PC-3 (cell line): ENCODE measurements at regions not wholly inside any gene's neighbourhood (a gene's known extent, or its start where the extent isn't known, plus 50 kb on each side); places are given as distances from the start of the nearest gene placed in this dataset.

Experiments
- ATAC-seq: fragments of 200-7000 bp; cut with Tn5 transposase; 2 replicates; pipeline ENCODE4 v1.9.1; 2020; ENCODE audit warnings: mild to moderate bottlenecking, moderate library complexity
- BruUV-seq: library from RNA; stranded (reverse); fragments of 400-500 nt; replicated peaks from 2 replicates; lab custom pipeline; 2021; lab: Mats Ljungman, UMichigan
- CTCF ChIA-PET: fragments of 300-600 bp; sonication (Branson Sonifier 250); formaldehyde crosslinking; loops from one replicate; lab custom pipeline; 2022; ENCODE audit warnings: antibody characterized with exemption; lab: Charles Lee
- POLR2A ChIA-PET: fragments of 300-600 bp; sonication (Branson Sonifier 250); formaldehyde crosslinking; loops from one replicate; lab custom pipeline; 2022; ENCODE audit warnings: antibody characterized with exemption; ENCODE audit not compliant: unreplicated experiment; lab: Charles Lee
- DNase-seq: peaks from one replicate; pipeline ENCODE4 v3.0.0-alpha.2; 2015
- H2AFZ ChIP-seq: fragments of 300-600 bp; sonication (generic); 2 replicates; pipeline ENCODE4 v1.6.0; 2016; ENCODE audit warnings: antibody characterized with exemption, low read length
- H3F3A ChIP-seq: fragments of 300-600 bp; sonication (generic); one replicate; pipeline ENCODE4 v1.6.0; 2017; ENCODE audit warnings: antibody characterized with exemption, low read length, control low read depth, mild to moderate bottlenecking; ENCODE audit not compliant: unreplicated experiment
- H3K27ac ChIP-seq: fragments of 300-600 bp; sonication (generic); 2 replicates; pipeline ENCODE4 v1.5.1; 2016; ENCODE audit warnings: mild to moderate bottlenecking, low read length
- H3K27me3 ChIP-seq: fragments of 300-600 bp; sonication (generic); 2 replicates; pipeline ENCODE4 v1.6.1; 2016; ENCODE audit warnings: low read length, mixed read lengths
- H3K36me3 ChIP-seq: fragments of 300-600 bp; sonication (generic); 2 replicates; pipeline ENCODE4 v1.6.1; 2016; ENCODE audit warnings: low read depth, mixed run types, low read length, mixed read lengths
- H3K4me1 ChIP-seq: fragments of 300-600 bp; sonication (generic); 2 replicates; pipeline ENCODE4 v1.5.1; 2016; ENCODE audit warnings: low read length; ENCODE audit not compliant: insufficient read depth
- H3K4me2 ChIP-seq: fragments of 300-600 bp; sonication (generic); 2 replicates; pipeline ENCODE4 v1.6.0; 2016; ENCODE audit warnings: low read length
- H3K4me3 ChIP-seq: fragments of 300-600 bp; sonication (generic); 2 replicates; pipeline ENCODE4 v1.5.1; 2016; ENCODE audit warnings: mild to moderate bottlenecking, low read length, mixed read lengths
- H3K79me2 ChIP-seq: fragments of 300-600 bp; sonication (generic); 2 replicates; pipeline ENCODE4 v1.6.1; 2017; ENCODE audit warnings: low read length, mixed read lengths
- H3K9ac ChIP-seq: fragments of 300-600 bp; sonication (generic); 2 replicates; pipeline ENCODE4 v1.6.0; 2016; ENCODE audit warnings: mild to moderate bottlenecking, low read length
- H3K9me2 ChIP-seq: fragments of 300-600 bp; sonication (generic); replicated peaks from 2 replicates; pipeline ENCODE4 v1.6.1; 2016; ENCODE audit warnings: mixed run types, low read length, mixed read lengths
- H3K9me3 ChIP-seq: fragments of 300-600 bp; sonication (generic); 2 replicates; pipeline ENCODE4 v1.6.1; 2016; ENCODE audit warnings: low read length, mixed read lengths
- H4K20me1 ChIP-seq: fragments of 300-600 bp; sonication (generic); 2 replicates; pipeline ENCODE4 v1.6.1; 2016; ENCODE audit warnings: low read length, mixed read lengths
- CTCF ChIP-seq: fragments of 300-600 bp; sonication (generic); conservative IDR thresholded peaks from 2 replicates; pipeline ENCODE4 v1.5.1; 2017; ENCODE audit warnings: antibody characterized with exemption, low read depth, mild to moderate bottlenecking, low read length
- EZH2 ChIP-seq: fragments of 300-600 bp; sonication (generic); IDR thresholded peaks from one replicate; pipeline ENCODE4 v1.6.1; 2017; ENCODE audit warnings: antibody characterized with exemption, mild to moderate bottlenecking, low read length; ENCODE audit not compliant: unreplicated experiment
- EZH2phosphoT487 ChIP-seq: fragments of 300-600 bp; sonication (generic); IDR thresholded peaks from 2 replicates; pipeline ENCODE4 v1.6.1; 2018; ENCODE audit warnings: mild to moderate bottlenecking, antibody characterized with exemption, low read length, borderline replicate concordance
- intact Hi-C: fragments of 100-400 bp; cut with micrococcal nuclease; formaldehyde crosslinking; loops from 2 replicates; pipeline ENCODE4 v1.9.0; 2023

DNA sequence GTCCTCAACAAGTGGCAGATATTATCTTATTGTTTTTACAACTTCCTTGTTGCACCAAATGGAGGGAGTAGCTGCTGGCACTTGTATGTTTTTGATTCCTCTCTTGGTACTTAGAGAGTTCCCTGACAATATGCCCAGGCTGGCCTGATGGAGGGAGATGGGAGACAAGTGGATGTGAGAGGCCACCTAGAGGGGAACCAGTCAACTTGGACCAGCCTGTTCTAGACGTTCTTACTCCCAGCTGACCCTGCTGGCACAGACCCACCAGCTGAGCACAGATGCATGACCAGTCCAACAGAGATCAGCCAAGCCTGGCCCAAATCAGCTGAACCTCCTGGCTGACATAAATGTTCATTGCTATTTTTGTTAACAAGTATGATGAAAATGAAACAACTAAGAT, 60.9 kb upstream of the GDNF start:
- Histone ChIP-seq H2AFZ (no peak overlapping the region), H3K4me2 (no peak overlapping the region), H3K9me3 (no peaks in the 10 kb centered on the region), H3K9ac (no peak overlapping the region), H3K4me1 (no peaks in the 10 kb centered on the region), H3K27me3 (peaks cover 3% of the 10 kb centered on the region; the same call in 1 of the 2 replicates), H3F3A (no peaks in the 10 kb centered on the region), H3K27ac (no peak overlapping the region), H3K9me2 (no peaks in the 10 kb centered on the region), H3K79me2 (no peaks in the 10 kb centered on the region), H3K36me3 (no peaks in the 10 kb centered on the region), H4K20me1 (no peaks in the 10 kb centered on the region), H3K4me3 (no peak overlapping the region)
- BruUV-seq = no TSS peak
- ChIA-PET CTCF (no interaction called here), POLR2A (no interaction called here)
- peak; percentile 54 for DNase-seq
- TF ChIP-seq EZH2phosphoT487 = no peak
- TF ChIP-seq EZH2 = no peak
- peak; percentile 51 for TF ChIP-seq CTCF
- peak; percentile 76 for ATAC-seq
- intact Hi-C loops = loop anchor here (2.0 kb wide), 1 partner anchor 488 kb away; no protein-coding TSS in a partner anchor

DNA sequence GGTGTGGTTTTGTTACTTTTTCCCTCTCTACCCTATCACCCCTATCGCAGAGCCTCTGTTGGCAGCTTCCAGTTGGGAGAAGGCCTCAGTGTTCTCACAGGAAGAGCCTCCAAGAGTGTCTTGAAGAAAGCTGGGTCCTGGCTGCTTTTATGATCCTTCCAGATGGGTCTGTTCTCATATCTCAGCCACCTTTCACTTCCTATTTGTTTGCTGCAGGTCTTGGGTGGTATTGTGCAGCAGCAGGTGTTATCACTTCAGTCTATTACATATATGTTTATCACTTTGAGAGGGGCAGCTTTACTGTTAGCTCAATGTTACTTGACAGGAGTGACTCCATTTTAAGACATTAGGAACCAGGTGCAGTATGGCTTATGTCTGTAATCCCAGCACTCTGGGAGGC, 59.2 kb upstream of the GDNF start:
- TF ChIP-seq EZH2 (no peak), CTCF (no peak), EZH2phosphoT487 (no peak)
- Histone ChIP-seq H3K79me2 (no peaks in the 10 kb centered on the region), H3K4me3 (no peak overlapping the region), H3K4me2 (no peak overlapping the region), H3K27me3 (peaks cover 3% of the 10 kb centered on the region; the same call in 1 of the 2 replicates), H3F3A (no peaks in the 10 kb centered on the region), H4K20me1 (no peaks in the 10 kb centered on the region), H3K4me1 (no peaks in the 10 kb centered on the region), H3K9me3 (no peaks in the 10 kb centered on the region), H3K9ac (no peak overlapping the region), H3K36me3 (no peaks in the 10 kb centered on the region), H3K9me2 (no peaks in the 10 kb centered on the region), H2AFZ (no peak overlapping the region), H3K27ac (no peak overlapping the region)
- ATAC-seq (no peak), DNase-seq (no peak)
- BruUV-seq = no TSS peak
- ChIA-PET CTCF (no interaction called here), POLR2A (no interaction called here)
- intact Hi-C loops = no loop called here

DNA sequence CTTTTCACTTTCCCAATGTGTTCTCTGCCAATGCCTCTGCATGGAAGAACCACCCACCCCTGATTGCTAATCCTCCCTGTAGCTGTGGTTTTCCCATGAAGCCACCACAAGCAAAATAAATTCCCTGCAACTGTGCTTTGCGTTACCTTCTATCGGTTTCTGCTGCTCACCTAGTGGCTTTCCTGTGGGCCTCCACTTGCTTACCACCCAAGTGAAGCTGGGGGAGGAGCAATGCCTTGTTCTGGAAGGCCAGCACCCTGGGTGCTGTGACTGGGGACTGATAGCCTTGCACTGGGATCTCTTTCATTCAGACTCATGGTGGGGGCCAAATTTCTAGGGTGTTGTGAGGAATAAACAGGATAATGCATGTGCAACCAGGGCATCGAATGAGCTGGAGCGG, 56.3 kb upstream of the GDNF start:
- Histone ChIP-seq H3K9me2 (no peaks in the 10 kb centered on the region), H3K36me3 (no peaks in the 10 kb centered on the region), H3K79me2 (no peaks in the 10 kb centered on the region), H3K4me2 (no peak overlapping the region), H3K27ac (no peak overlapping the region), H3K4me3 (no peak overlapping the region), H4K20me1 (no peaks in the 10 kb centered on the region), H3F3A (no peaks in the 10 kb centered on the region), H3K9me3 (no peaks in the 10 kb centered on the region), H3K9ac (no peak overlapping the region), H3K4me1 (no peaks in the 10 kb centered on the region), H2AFZ (no peak overlapping the region), H3K27me3 (peaks cover 3% of the 10 kb centered on the region; the same call in 1 of the 2 replicates)
- ATAC-seq (no peak), DNase-seq (no peak)
- ChIA-PET POLR2A (no interaction called here), CTCF (no interaction called here)
- TF ChIP-seq EZH2phosphoT487 (no peak), EZH2 (no peak), CTCF (no peak)
- intact Hi-C loops = no loop called here
- no TSS peak for BruUV-seq
